OCI-LY3 (cell line): ENCODE measurements at regions not wholly inside any gene's neighbourhood (a gene's known extent, or its start where the extent isn't known, plus 50 kb on each side); places are given as distances from the start of the nearest gene placed in this dataset.

Experiments used
- CTCF ChIP-seq: fragments of 200-600, 300-600 bp; sonication (generic); IDR thresholded peaks from 2 replicates; pipeline ENCODE4 v1.5.1; 2014; ENCODE audit warnings: antibody characterized with exemption, low read length, low read depth
- EZH2phosphoT487 ChIP-seq: fragments of 200-600 bp; shearing (Covaris generic); IDR thresholded peaks from 2 replicates; pipeline ENCODE4 v1.6.1; 2018; ENCODE audit warnings: antibody characterized with exemption, mixed run types, low read depth

GRCh38 chr14:98006008-98006407, 1208.8 kb downstream of the VRK1 start:
- TF ChIP-seq CTCF: no peak
- no peak for TF ChIP-seq EZH2phosphoT487
